GM23338 (cell line): ENCODE measurements at regions not wholly inside any gene's neighbourhood (a gene's known extent, or its start where the extent isn't known, plus 50 kb on each side); places are given as distances from the start of the nearest gene placed in this dataset.

Source experiments
- ATAC-seq: fragments of 200-7000 bp; cut with Tn5 transposase; 3 replicates; pipeline ENCODE4 v1.9.1; 2020
- DNase-seq: peaks from one replicate; pipeline ENCODE4 v3.0.0-alpha.2; 2015; ENCODE audit warnings: low spot score
- H2AFZ ChIP-seq: fragments of 200-600 bp; sonication (generic); 2 replicates; pipeline ENCODE4 v1.8.0; 2016; ENCODE audit warnings: antibody characterized with exemption, mild to moderate bottlenecking, moderate library complexity
- H3F3A ChIP-seq: fragments of 200-600 bp; sonication (generic); replicated peaks from 2 replicates; pipeline ENCODE4 v1.8.0; 2017; ENCODE audit warnings: antibody characterized with exemption, mixed run types, low read depth
- H3K27ac ChIP-seq: fragments of 200-600 bp; sonication (generic); 2 replicates; pipeline ENCODE4 v1.6.1; 2016; ENCODE audit warnings: low read depth
- H3K27me3 ChIP-seq: fragments of 200-600 bp; sonication (generic); 2 replicates; pipeline ENCODE4 v1.8.0; 2016; ENCODE audit warnings: mild to moderate bottlenecking, mixed run types, moderate library complexity; ENCODE audit not compliant: insufficient read depth
- H3K36me3 ChIP-seq: fragments of 200-600 bp; sonication (generic); 2 replicates; pipeline ENCODE4 v1.8.0; 2016; ENCODE audit warnings: mild to moderate bottlenecking; ENCODE audit not compliant: insufficient read depth
- H3K4me1 ChIP-seq: fragments of 200-600 bp; sonication (generic); 2 replicates; pipeline ENCODE4 v1.8.0; 2016; ENCODE audit warnings: mild to moderate bottlenecking, moderate library complexity; ENCODE audit not compliant: insufficient read depth
- H3K4me2 ChIP-seq: fragments of 200-600 bp; sonication (generic); 2 replicates; pipeline ENCODE4 v1.7.1; 2017; ENCODE audit warnings: mixed run types
- H3K4me3 ChIP-seq: fragments of 200-600 bp; sonication (generic); 2 replicates; pipeline ENCODE4 v1.6.1; 2016; ENCODE audit warnings: mixed run types
- H3K79me2 ChIP-seq: fragments of 200-600 bp; sonication (generic); replicated peaks from 2 replicates; pipeline ENCODE4 v1.8.0; 2017; ENCODE audit warnings: mild to moderate bottlenecking; ENCODE audit not compliant: insufficient read depth
- H3K9me2 ChIP-seq: fragments of 200-600 bp; sonication (generic); 2 replicates; pipeline ENCODE4 v1.8.0; 2017; ENCODE audit not compliant: insufficient read depth
- H4K20me1 ChIP-seq: fragments of 200-600 bp; sonication (generic); replicated peaks from 2 replicates; pipeline ENCODE4 v1.8.0; 2017; ENCODE audit warnings: mild to moderate bottlenecking; ENCODE audit not compliant: insufficient read depth
- H3K27ac Mint-ChIP-seq: 2 replicates; pipeline ENCODE4 v1.8.0; 2020; ENCODE audit warnings: inconsistent platforms, mild to moderate bottlenecking, moderate library complexity, mixed read lengths
- H3K27me3 Mint-ChIP-seq: 3 replicates; pipeline ENCODE4 v1.8.0; 2022; ENCODE audit warnings: low read depth, mild to moderate bottlenecking, moderate library complexity, mixed read lengths, inconsistent platforms; ENCODE audit not compliant: insufficient read depth, poor library complexity
- H3K36me3 Mint-ChIP-seq: 3 replicates; pipeline ENCODE4 v1.8.0; 2021; ENCODE audit warnings: low read depth, mild to moderate bottlenecking, inconsistent platforms, moderate library complexity, mixed read lengths
- H3K4me1 Mint-ChIP-seq: 3 replicates; pipeline ENCODE4 v1.8.0; 2020; ENCODE audit warnings: mild to moderate bottlenecking, inconsistent platforms, mixed read lengths
- H3K4me3 Mint-ChIP-seq: 3 replicates; pipeline ENCODE4 v1.8.0; 2021; ENCODE audit warnings: moderate library complexity, mild to moderate bottlenecking, inconsistent platforms, mixed read lengths
- H3K9me3 Mint-ChIP-seq: 3 replicates; pipeline ENCODE4 v1.8.0; 2020; ENCODE audit warnings: moderate library complexity, mild to moderate bottlenecking, inconsistent platforms, mixed read lengths
- CTCF ChIP-seq, 2 experiments: fragments of 200-600 bp in 1 of 2; sonication (generic) in 1 of 2; conservative IDR thresholded peaks; 2 replicates each; pipeline versions ENCODE4 v1.5.1 to v1.6.1; 2016 to 2017; ENCODE audit warnings: antibody characterized with exemption in 2 of 2, low read depth in 2 of 2, mild to moderate bottlenecking in 2 of 2, moderate library complexity in 1 of 2
- ZNF331 ChIP-seq: fragments of 250-450 bp; sonication (Bioruptor Pico); IDR thresholded peaks from 2 replicates; pipeline ENCODE4 v1.5.0; 2020; ENCODE audit warnings: low read depth, mild to moderate bottlenecking, moderate library complexity
- ZNF462 ChIP-seq: fragments of 250-450 bp; sonication (Bioruptor Pico); IDR thresholded peaks from 2 replicates; pipeline ENCODE4 v1.5.0; 2020; ENCODE audit warnings: mild to moderate bottlenecking, moderate library complexity

- no peak for TF ChIP-seq ZNF462 (CRISPR knock-in tag)
- no peak for TF ChIP-seq ZNF331 (CRISPR knock-in tag)
Measured at GRCh38 chr14:58813745-58814144, 176.0 kb downstream of the DACT1 start (continued).

- no peaks in the 10 kb centered on the region for H3K36me3 Mint-ChIP-seq
- no peak overlapping the region for H3K4me3 Mint-ChIP-seq
- no peak overlapping the region for H3K27ac Mint-ChIP-seq
- Histone ChIP-seq H3K4me2 (no peak overlapping the region), H4K20me1 (no peaks in the 10 kb centered on the region), H3K9me2 (no peaks in the 10 kb centered on the region), H3K27ac (no peak overlapping the region), H3K79me2 (no peaks in the 10 kb centered on the region), H3K4me1 (no peaks in the 10 kb centered on the region), H3K36me3 (no peaks in the 10 kb centered on the region), H3K4me3 (no peak overlapping the region), H3F3A (no peaks in the 10 kb centered on the region), H3K27me3 (no peaks in the 10 kb centered on the region), H2AFZ (no peak overlapping the region)
- DNase-seq (no peak), ATAC-seq (no peak)
- H3K27me3 Mint-ChIP-seq = no peaks in the 10 kb centered on the region
- H3K4me1 Mint-ChIP-seq = 0 out of 3 replicates have a peak, but pooled peaks cover 2% of the 10 kb centered on the region
- TF ChIP-seq CTCF (conservative IDR thresholded peaks at IDR 0.05; ENCODE audit: low read depth in 2 of 2) = no peak
- H3K9me3 Mint-ChIP-seq = no peaks in the 10 kb centered on the region
Measured at GRCh38 chr14:58814466-58814865, 176.7 kb downstream of the DACT1 start.
